ENCODE measurements at regions not wholly inside any gene's neighbourhood (a gene's known extent, or its start where the extent isn't known, plus 50 kb on each side); places are given as distances from the start of the nearest gene placed in this dataset.

GRCh38 chr1:239858057-239858456 is 233.6 kb upstream of the FMN2 start:
- H3K27ac ChIP-seq (ENCODE audit: control insufficient read depth, insufficient read depth, low read length) = no peak overlapping the region
- DNase-seq (ENCODE audit: low read depth, low spot score) (no peak), FAIRE-seq (no peak)
- dilution Hi-C loops (cut with MboI; ENCODE audit: extremely low pct_ligation_motif_present, low sequenced_read_pairs) = no loop called here
- no peak overlapping the region for H2AFZ ChIP-seq (ENCODE audit: control insufficient read depth, low read length)
- H3K79me2 ChIP-seq (ENCODE audit: control insufficient read depth, insufficient read depth, low read length) = no peaks in the 10 kb centered on the region
- H3K4me1 ChIP-seq (ENCODE audit: control insufficient read depth, extremely low read depth, insufficient read depth, low read length) = no peaks in the 10 kb centered on the region
- no peak overlapping the region for H3K4me3 ChIP-seq (ENCODE audit: control insufficient read depth in 2 of 3, extremely low read depth in 1 of 3, insufficient read depth in 2 of 3, low read depth in 1 of 3, low read length in 3 of 3)
- H3K9ac ChIP-seq (ENCODE audit: control insufficient read depth, extremely low read depth, insufficient read depth, low read length) = no peak overlapping the region
- TF ChIP-seq EZH2 (IDR thresholded peaks at IDR 0.05; ENCODE audit: low read length) (no peak), CTCF (optimal IDR thresholded peaks at IDR 0.05 in 1 of 3, IDR thresholded peaks at IDR 0.05 in 1 of 3, conservative IDR thresholded peaks at IDR 0.05 in 1 of 3; ENCODE audit: extremely low read depth in 1 of 3, insufficient read depth in 2 of 3, low read length in 3 of 3) (no peak)
- no peaks in the 10 kb centered on the region for H3K9me1 ChIP-seq (ENCODE audit: control insufficient read depth, extremely low read depth, insufficient read depth, low read length)
- no peaks in the 10 kb centered on the region for H4K20me1 ChIP-seq (ENCODE audit: control insufficient read depth, extremely low read depth, insufficient read depth, low read length)
- no peaks in the 10 kb centered on the region for H3K9me3 ChIP-seq (ENCODE audit: control insufficient read depth, low read depth, low read length)
- no peaks in the 10 kb centered on the region for H3K27me3 ChIP-seq (ENCODE audit: control insufficient read depth, extremely low read depth, insufficient read depth, low read length)
- no peaks in the 10 kb centered on the region for H3K36me3 ChIP-seq (ENCODE audit: control insufficient read depth in 2 of 2, extremely low read depth in 1 of 2, insufficient read depth in 2 of 2, low read length in 2 of 2)
- no peak overlapping the region for H3K4me2 ChIP-seq (ENCODE audit: control insufficient read depth, extremely low read depth, insufficient read depth, low read depth, low read length)

- no peak overlapping the region for H3K4me2 ChIP-seq (ENCODE audit: control insufficient read depth, extremely low read depth, insufficient read depth, low read depth, low read length)
Measured at GRCh38 chr1:239858529-239858928, 233.2 kb upstream of the FMN2 start.

More at GRCh38 chr1:239858529-239858928, 233.2 kb upstream of the FMN2 start:
- Histone ChIP-seq H3K27ac (ENCODE audit: control insufficient read depth, insufficient read depth, low read length) (no peak overlapping the region), H3K36me3 (ENCODE audit: control insufficient read depth in 2 of 2, extremely low read depth in 1 of 2, insufficient read depth in 2 of 2, low read length in 2 of 2) (no peaks in the 10 kb centered on the region), H3K9ac (ENCODE audit: control insufficient read depth, extremely low read depth, insufficient read depth, low read length) (no peak overlapping the region), H3K9me3 (ENCODE audit: control insufficient read depth, low read depth, low read length) (no peaks in the 10 kb centered on the region), H3K4me3 (ENCODE audit: control insufficient read depth in 2 of 3, extremely low read depth in 1 of 3, insufficient read depth in 2 of 3, low read depth in 1 of 3, low read length in 3 of 3) (no peak overlapping the region), H3K9me1 (ENCODE audit: control insufficient read depth, extremely low read depth, insufficient read depth, low read length) (no peaks in the 10 kb centered on the region), H3K79me2 (ENCODE audit: control insufficient read depth, insufficient read depth, low read length) (no peaks in the 10 kb centered on the region), H2AFZ (ENCODE audit: control insufficient read depth, low read length) (no peak overlapping the region), H3K27me3 (ENCODE audit: control insufficient read depth, extremely low read depth, insufficient read depth, low read length) (no peaks in the 10 kb centered on the region), H3K4me1 (ENCODE audit: control insufficient read depth, extremely low read depth, insufficient read depth, low read length) (no peaks in the 10 kb centered on the region), H4K20me1 (ENCODE audit: control insufficient read depth, extremely low read depth, insufficient read depth, low read length) (no peaks in the 10 kb centered on the region)
- FAIRE-seq = no peak
- no peak for DNase-seq (ENCODE audit: low read depth, low spot score)
- TF ChIP-seq CTCF (optimal IDR thresholded peaks at IDR 0.05 in 1 of 3, IDR thresholded peaks at IDR 0.05 in 1 of 3, conservative IDR thresholded peaks at IDR 0.05 in 1 of 3; ENCODE audit: extremely low read depth in 1 of 3, insufficient read depth in 2 of 3, low read length in 3 of 3) (no peak), EZH2 (IDR thresholded peaks at IDR 0.05; ENCODE audit: low read length) (no peak)
- dilution Hi-C loops (cut with MboI; ENCODE audit: extremely low pct_ligation_motif_present, low sequenced_read_pairs) = no loop called here

Measured in keratinocyte (primary cell).